HEK293T (cell line): ENCODE measurements at regions not wholly inside any gene's neighbourhood (a gene's known extent, or its start where the extent isn't known, plus 50 kb on each side); places are given as distances from the start of the nearest gene placed in this dataset.

Source experiments
- CTCF ChIA-PET: fragments of 350-600 bp; formaldehyde crosslinking; extraction: SDS; loops from one replicate; lab custom pipeline; 2021; ENCODE audit warnings: antibody characterized with exemption, inconsistent platforms; lab: Yijun Ruan, JAX
- POLR2A ChIA-PET: fragments of 350-600 bp; formaldehyde crosslinking; extraction: SDS; loops from one replicate; lab custom pipeline; 2020; ENCODE audit warnings: antibody characterized with exemption, inconsistent platforms; lab: Yijun Ruan, JAX
- DNase-seq: peaks from one replicate; pipeline ENCODE4 v3.0.0; 2012; ENCODE audit warnings: mixed read lengths; ENCODE audit errors: extremely low spot score
- ARNT ChIP-seq: fragments of 450-650 bp; IDR thresholded peaks from 2 replicates; pipeline ENCODE4 v1.6.1; 2017; ENCODE audit warnings: mild to moderate bottlenecking
- BHLHE40 ChIP-seq: fragments of 450-650 bp; IDR thresholded peaks from 2 replicates; pipeline ENCODE4 v1.6.1; 2016; ENCODE audit warnings: mild to moderate bottlenecking, moderate library complexity, borderline replicate concordance
- CTBP1 ChIP-seq: fragments of 450-650 bp; IDR thresholded peaks from 2 replicates; pipeline ENCODE4 v1.6.1; 2016; ENCODE audit warnings: borderline replicate concordance
- ELF4 ChIP-seq: fragments of 450-650 bp; IDR thresholded peaks from 2 replicates; pipeline ENCODE4 v1.6.1; 2017; ENCODE audit warnings: antibody characterized with exemption
- FOXA1 ChIP-seq: fragments of 450-650 bp; IDR thresholded peaks from 2 replicates; pipeline ENCODE4 v1.6.1; 2016; ENCODE audit warnings: mild to moderate bottlenecking
- FOXK2 ChIP-seq: fragments of 450-650 bp; IDR thresholded peaks from 2 replicates; pipeline ENCODE4 v1.6.1; 2016; ENCODE audit warnings: mild to moderate bottlenecking
- FOXM1 ChIP-seq: fragments of 450-650 bp; IDR thresholded peaks from 2 replicates; pipeline ENCODE4 v1.6.1; 2017; ENCODE audit warnings: mild to moderate bottlenecking, borderline replicate concordance
- HDGF ChIP-seq: fragments of 450-650 bp; IDR thresholded peaks from 2 replicates; pipeline ENCODE4 v1.6.1; 2017; ENCODE audit warnings: antibody characterized with exemption, borderline replicate concordance
- L3MBTL2 ChIP-seq: fragments of 450-650 bp; conservative IDR thresholded peaks from 2 replicates; pipeline ENCODE4 v1.6.1; 2016; ENCODE audit warnings: mild to moderate bottlenecking
- LEF1 ChIP-seq: fragments of 450-650 bp; IDR thresholded peaks from 2 replicates; pipeline ENCODE4 v1.6.1; 2017; ENCODE audit warnings: mild to moderate bottlenecking, borderline replicate concordance
- NFRKB ChIP-seq: fragments of 450-650 bp; IDR thresholded peaks from 2 replicates; pipeline ENCODE4 v1.6.1; 2016; ENCODE audit warnings: mild to moderate bottlenecking, moderate library complexity
- SP1 ChIP-seq: fragments of 450-650 bp; IDR thresholded peaks from 2 replicates; pipeline ENCODE4 v1.6.1; 2017
- SUZ12 ChIP-seq: fragments of 450-650 bp; IDR thresholded peaks from 2 replicates; pipeline ENCODE4 v1.6.1; 2016; ENCODE audit warnings: mild to moderate bottlenecking
- TARDBP ChIP-seq: fragments of 450-650 bp; IDR thresholded peaks from 2 replicates; pipeline ENCODE4 v1.6.1; 2016
- ZNF384 ChIP-seq: fragments of 450-650 bp; IDR thresholded peaks from 2 replicates; pipeline ENCODE4 v1.6.1; 2016
- TF ChIP-seq, protein P1 (sequence below): fragments of 450-650 bp; IDR thresholded peaks from 2 replicates; pipeline ENCODE4 v1.6.1; 2016

DNA sequence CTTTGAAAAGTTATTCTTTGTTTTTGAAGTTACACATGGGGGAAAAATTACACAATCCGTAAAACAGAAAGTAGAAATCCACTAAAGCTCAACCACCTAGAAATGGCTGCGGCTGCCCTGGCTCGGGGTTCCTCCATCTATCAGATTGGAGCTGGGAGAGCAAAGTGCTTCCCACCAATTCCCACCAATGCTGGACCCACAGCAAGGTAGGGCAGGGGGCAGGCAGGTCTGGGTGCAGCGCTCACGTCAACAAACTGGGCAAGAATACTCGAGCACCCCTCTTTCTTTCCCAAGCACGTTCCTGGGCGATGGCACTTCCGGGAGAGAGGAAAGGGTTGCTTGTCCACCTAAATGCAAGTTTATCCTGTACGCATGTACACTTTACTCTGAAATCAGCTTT is 217.6 kb downstream of the NDUFA10 start:
- no peak for DNase-seq
- ChIA-PET CTCF (no interaction called here), POLR2A (no interaction called here)
- TF ChIP-seq SUZ12, result no peak
- TF ChIP-seq, protein P1, sequence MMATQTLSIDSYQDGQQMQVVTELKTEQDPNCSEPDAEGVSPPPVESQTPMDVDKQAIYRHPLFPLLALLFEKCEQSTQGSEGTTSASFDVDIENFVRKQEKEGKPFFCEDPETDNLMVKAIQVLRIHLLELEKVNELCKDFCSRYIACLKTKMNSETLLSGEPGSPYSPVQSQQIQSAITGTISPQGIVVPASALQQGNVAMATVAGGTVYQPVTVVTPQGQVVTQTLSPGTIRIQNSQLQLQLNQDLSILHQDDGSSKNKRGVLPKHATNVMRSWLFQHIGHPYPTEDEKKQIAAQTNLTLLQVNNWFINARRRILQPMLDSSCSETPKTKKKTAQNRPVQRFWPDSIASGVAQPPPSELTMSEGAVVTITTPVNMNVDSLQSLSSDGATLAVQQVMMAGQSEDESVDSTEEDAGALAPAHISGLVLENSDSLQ, result no peak
- TF ChIP-seq FOXM1, result no peak
- TF ChIP-seq CTBP1, result no peak
- TF ChIP-seq FOXK2, result no peak
- TF ChIP-seq TARDBP, result no peak
- TF ChIP-seq ARNT, result no peak
- TF ChIP-seq HDGF, result no peak
- TF ChIP-seq L3MBTL2, result no peak
- no peak for TF ChIP-seq BHLHE40
- TF ChIP-seq SP1, result no peak
- no peak for TF ChIP-seq FOXA1

- ChIA-PET CTCF (no interaction called here), POLR2A (no interaction called here)
- TF ChIP-seq NFRKB (no peak), SUZ12 (no peak), SP1 (no peak), CTBP1 (no peak), TARDBP (no peak), FOXM1 (no peak), ARNT (no peak), LEF1 (no peak), ZNF384 (no peak), L3MBTL2 (no peak), FOXA1 (no peak)
- DNase-seq, result no peak
Observed at GRCh38 chr2:239806758-239807434, 218.2 kb downstream of the NDUFA10 start.

GRCh38 chr2:239806276-239806675 is 218.9 kb downstream of the NDUFA10 start:
- TF ChIP-seq SP1 (no peak), SUZ12 (no peak), ARNT (no peak), ELF4 (no peak), FOXM1 (no peak), LEF1 (no peak), BHLHE40 (no peak), FOXA1 (no peak), HDGF (no peak), L3MBTL2 (no peak), ZNF384 (no peak), CTBP1 (no peak), NFRKB (no peak), TARDBP (no peak), FOXK2 (no peak)
- TF ChIP-seq, protein P1, result no peak
- DNase-seq, result no peak
- CTCF ChIA-PET, result no interaction called here
- POLR2A ChIA-PET, result no interaction called here

DNA sequence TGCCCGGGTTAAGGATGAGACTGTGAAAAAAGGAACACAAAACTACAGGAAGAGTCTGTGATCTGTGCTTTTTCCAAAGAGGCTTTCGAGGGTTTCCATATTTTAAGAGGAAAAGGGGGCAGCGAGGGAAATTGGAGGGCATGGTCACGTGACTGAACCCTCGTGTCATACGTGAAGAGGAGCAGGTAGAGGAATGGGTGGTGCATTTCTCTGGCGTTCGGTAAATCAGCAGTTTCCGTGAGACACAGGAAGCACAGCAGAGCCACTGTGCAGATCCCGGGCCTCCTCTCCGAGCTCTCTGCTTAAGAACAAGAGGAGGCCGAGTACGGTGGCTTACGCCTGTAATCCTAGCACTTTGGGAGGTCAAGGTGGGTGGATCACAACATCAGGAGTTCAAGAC is 219.7 kb downstream of the NDUFA10 start:
- POLR2A ChIA-PET, result no interaction called here
- CTCF ChIA-PET, result no interaction called here
- no peak for DNase-seq
- no peak for TF ChIP-seq CTBP1
- TF ChIP-seq ARNT, result no peak
- no peak for TF ChIP-seq FOXA1
- no peak for TF ChIP-seq ELF4
- TF ChIP-seq, protein P1, result no peak
- TF ChIP-seq SUZ12, result no peak
- no peak for TF ChIP-seq HDGF

DNA sequence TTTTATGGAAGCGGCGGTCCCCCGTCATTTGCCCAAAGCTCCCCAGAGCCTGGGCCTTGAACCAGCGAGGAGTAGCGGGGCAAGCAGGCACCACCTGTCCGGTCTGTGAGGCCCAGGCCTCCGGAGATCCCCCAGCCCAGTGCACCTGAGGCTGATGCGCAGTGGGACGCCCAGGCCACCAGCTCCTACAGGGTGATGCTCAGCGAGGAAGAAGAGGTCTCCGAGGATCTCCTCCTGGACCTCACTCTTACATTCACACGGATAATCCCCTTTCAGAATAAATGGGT is 220.2 kb downstream of the NDUFA10 start:
- TF ChIP-seq LEF1 (no peak), ELF4 (no peak), ZNF384 (no peak), TARDBP (no peak), SUZ12 (no peak), BHLHE40 (no peak), ARNT (no peak), FOXA1 (no peak), HDGF (no peak), SP1 (no peak), NFRKB (no peak), FOXK2 (no peak), FOXM1 (no peak), L3MBTL2 (no peak), CTBP1 (no peak)
- TF ChIP-seq, protein P1, result no peak
- DNase-seq, result no peak
- ChIA-PET POLR2A (no interaction called here), CTCF (no interaction called here)
